ENCODE measurements at regions not wholly inside any gene's neighbourhood (a gene's known extent, or its start where the extent isn't known, plus 50 kb on each side); places are given as distances from the start of the nearest gene placed in this dataset.
"Not testable (repeated sequence)": the region's sequence is repeated elsewhere in the genome, so short reads cannot be mapped to it uniquely, and the experiment has no call there.

DNA sequence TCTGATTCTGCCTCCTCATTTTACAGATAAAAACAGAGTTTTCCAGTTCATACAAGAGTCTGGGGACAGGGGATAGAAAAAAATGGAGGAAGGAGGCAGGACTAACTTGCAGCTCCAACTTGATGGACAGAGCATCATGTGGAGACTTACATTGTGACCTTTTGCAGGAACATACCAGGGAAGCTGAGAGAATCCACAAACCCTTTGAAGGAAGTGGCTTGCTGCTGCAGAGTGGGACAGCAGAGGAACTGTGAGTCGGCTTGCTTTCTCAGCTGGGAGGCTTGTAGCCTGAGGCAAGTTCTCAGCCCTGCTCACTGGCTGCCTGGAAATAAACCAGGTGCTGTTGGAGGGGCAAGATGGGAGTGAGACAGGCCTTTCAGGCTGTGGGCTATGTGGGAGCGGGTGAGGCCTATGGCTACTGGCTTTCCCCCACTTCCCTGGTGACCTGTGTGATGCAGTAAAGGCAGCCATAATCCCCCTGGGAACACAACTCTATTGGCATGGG, 614.4 kb downstream of the KCTD12 start:
- intact Hi-C loops (cut with DNase I) = no loop called here
- Histone ChIP-seq H3K4me3 (no peak overlapping the region), H3K36me3 (no peaks in the 10 kb centered on the region), H3K4me1 (no peaks in the 10 kb centered on the region), H3K27ac (no peak overlapping the region), H3K9me3 (no peaks in the 10 kb centered on the region), H3K27me3 (no peaks in the 10 kb centered on the region)
- DNase-seq = no peak
- TF ChIP-seq POLR2A (IDR thresholded peaks at IDR 0.05) = no peak
- TF ChIP-seq EP300 (IDR thresholded peaks at IDR 0.05) = no peak
- TF ChIP-seq POLR2AphosphoS5 (IDR thresholded peaks at IDR 0.05) = no peak
- TF ChIP-seq, protein P1, sequence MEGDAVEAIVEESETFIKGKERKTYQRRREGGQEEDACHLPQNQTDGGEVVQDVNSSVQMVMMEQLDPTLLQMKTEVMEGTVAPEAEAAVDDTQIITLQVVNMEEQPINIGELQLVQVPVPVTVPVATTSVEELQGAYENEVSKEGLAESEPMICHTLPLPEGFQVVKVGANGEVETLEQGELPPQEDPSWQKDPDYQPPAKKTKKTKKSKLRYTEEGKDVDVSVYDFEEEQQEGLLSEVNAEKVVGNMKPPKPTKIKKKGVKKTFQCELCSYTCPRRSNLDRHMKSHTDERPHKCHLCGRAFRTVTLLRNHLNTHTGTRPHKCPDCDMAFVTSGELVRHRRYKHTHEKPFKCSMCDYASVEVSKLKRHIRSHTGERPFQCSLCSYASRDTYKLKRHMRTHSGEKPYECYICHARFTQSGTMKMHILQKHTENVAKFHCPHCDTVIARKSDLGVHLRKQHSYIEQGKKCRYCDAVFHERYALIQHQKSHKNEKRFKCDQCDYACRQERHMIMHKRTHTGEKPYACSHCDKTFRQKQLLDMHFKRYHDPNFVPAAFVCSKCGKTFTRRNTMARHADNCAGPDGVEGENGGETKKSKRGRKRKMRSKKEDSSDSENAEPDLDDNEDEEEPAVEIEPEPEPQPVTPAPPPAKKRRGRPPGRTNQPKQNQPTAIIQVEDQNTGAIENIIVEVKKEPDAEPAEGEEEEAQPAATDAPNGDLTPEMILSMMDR (IDR thresholded peaks at IDR 0.05) = no peak
- WGBS, 2 donors = 90 to 94% methylated on average over 2 of the region's 2 CpGs

DNA sequence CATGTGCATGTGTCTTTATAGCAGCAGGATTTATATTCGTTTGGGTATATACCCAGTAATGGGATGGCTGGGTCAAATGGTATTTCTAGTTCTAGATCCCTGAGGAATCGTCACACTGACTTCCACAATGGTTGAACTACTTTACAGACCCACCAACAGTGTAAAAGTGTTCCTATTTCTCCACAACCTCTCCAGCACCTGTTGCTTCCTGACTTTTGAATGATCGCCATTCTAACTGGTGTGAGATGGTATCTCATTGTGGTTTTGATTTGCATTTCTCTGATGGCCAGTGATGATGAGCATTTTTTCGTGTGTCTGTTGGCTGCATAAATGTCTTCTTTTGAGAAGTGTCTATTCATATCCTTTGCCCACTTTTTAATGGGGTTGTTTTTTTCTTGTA, 617.9 kb downstream of the KCTD12 start:
- 76 to 89% methylated on average over 4 of the region's 4 CpGs for WGBS, 2 donors
- H3K4me3 ChIP-seq; H3K36me3 ChIP-seq; DNase-seq; intact Hi-C loops (cut with DNase I); H3K27me3 ChIP-seq; H3K9me3 ChIP-seq; H3K27ac ChIP-seq; H3K4me1 ChIP-seq: not testable (repeated sequence)

DNA sequence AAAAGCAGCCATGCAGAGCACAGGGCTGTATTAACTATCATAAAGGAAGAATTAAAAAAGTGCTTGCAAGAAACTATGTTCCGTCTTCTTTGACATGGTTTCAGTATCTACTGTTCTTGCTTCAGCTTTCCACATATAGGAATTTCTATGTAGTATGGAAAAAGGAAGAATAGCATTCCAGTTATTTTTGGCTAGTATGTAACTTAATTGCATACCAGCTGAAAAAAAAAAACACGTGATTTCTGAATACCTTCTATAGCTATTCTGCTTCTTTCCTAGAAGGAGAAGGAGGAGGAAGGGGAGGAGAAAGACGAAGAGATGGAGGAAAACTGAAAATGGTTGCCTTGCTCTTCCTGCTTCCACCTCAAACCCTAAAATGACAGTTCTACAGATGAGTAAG, 619.0 kb downstream of the KCTD12 start:
- Histone ChIP-seq H3K9me3 (no peaks in the 10 kb centered on the region), H3K4me3 (no peak overlapping the region), H3K4me1 (no peaks in the 10 kb centered on the region), H3K36me3 (no peaks in the 10 kb centered on the region), H3K27ac (no peak overlapping the region), H3K27me3 (no peaks in the 10 kb centered on the region)
- TF ChIP-seq, protein P1 (IDR thresholded peaks at IDR 0.05) = no peak
- TF ChIP-seq EP300 (IDR thresholded peaks at IDR 0.05) (no peak), POLR2A (IDR thresholded peaks at IDR 0.05) (no peak), POLR2AphosphoS5 (IDR thresholded peaks at IDR 0.05) (no peak)
- intact Hi-C loops (cut with DNase I) = no loop called here
- DNase-seq = no peak
- 73 to 83% methylated on average over 3 of the region's 3 CpGs for WGBS, 2 donors

DNA sequence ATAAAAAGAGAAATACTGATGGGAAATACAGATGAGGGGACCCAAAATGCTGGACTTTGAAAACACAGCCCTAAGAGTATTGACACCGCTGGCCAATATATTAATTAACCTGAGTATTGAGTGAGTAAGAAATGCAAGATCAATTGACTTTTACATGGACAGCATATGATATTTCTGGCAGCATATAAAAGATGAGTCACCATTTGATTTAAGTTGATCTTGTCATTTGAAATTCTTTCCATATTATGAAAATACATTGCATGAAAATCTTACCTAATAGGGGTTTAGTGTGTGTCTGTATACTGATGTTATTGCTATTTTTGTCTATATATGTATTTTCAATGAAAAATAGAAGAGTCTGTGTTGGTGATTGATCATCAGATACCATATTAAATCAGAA, 619.6 kb downstream of the KCTD12 start:
- no peak overlapping the region for H3K27ac ChIP-seq
- TF ChIP-seq EP300 (IDR thresholded peaks at IDR 0.05) (no peak), POLR2AphosphoS5 (IDR thresholded peaks at IDR 0.05) (no peak), POLR2A (IDR thresholded peaks at IDR 0.05) (no peak)
- TF ChIP-seq, protein P1 (IDR thresholded peaks at IDR 0.05) = no peak
- no peaks in the 10 kb centered on the region for H3K9me3 ChIP-seq
- no peak overlapping the region for H3K4me3 ChIP-seq
- no peak for DNase-seq
- intact Hi-C loops (cut with DNase I) = no loop called here
- no peaks in the 10 kb centered on the region for H3K4me1 ChIP-seq
- no peaks in the 10 kb centered on the region for H3K27me3 ChIP-seq
- H3K36me3 ChIP-seq = no peaks in the 10 kb centered on the region
- WGBS, 2 donors = 48 to 85% methylated on average over 1 of the region's 1 CpG

DNA sequence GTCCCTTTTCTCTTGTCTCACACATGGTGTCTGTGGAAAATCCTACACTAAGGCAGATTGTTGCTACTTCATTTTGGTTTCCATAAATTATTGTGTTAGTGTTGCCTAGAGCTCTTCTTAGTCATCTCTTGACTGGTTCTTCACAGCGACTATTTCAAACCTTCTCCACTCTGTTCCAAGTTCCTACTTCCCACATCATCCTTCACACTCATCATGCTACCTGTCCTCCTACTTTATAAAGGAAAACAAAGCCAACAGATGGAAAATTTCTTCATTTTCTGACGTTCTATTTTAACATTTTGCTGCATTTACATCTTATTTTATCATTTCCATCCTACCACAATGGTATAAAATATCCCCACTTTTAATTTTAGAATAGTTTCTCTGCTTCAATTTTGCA, 614.1 kb downstream of the LMO7 start:
- no peak overlapping the region for H3K4me3 ChIP-seq
- intact Hi-C loops (cut with DNase I) = no loop called here
- WGBS, 2 donors = 48 to 63% methylated on average over 2 of the region's 2 CpGs
- TF ChIP-seq EP300 (IDR thresholded peaks at IDR 0.05) = no peak
- TF ChIP-seq POLR2AphosphoS5 (IDR thresholded peaks at IDR 0.05) = no peak
- TF ChIP-seq, protein P1 (IDR thresholded peaks at IDR 0.05) = no peak
- no peak for TF ChIP-seq POLR2A (IDR thresholded peaks at IDR 0.05)
- H3K27ac ChIP-seq = no peak overlapping the region
- no peaks in the 10 kb centered on the region for H3K27me3 ChIP-seq
- DNase-seq = no peak
- no peaks in the 10 kb centered on the region for H3K4me1 ChIP-seq
- H3K9me3 ChIP-seq = no peaks in the 10 kb centered on the region
- no peaks in the 10 kb centered on the region for H3K36me3 ChIP-seq

All from sigmoid colon (tissue), 6 donors.